ENCODE measurements at regions not wholly inside any gene's neighbourhood (a gene's known extent, or its start where the extent isn't known, plus 50 kb on each side); places are given as distances from the start of the nearest gene placed in this dataset.

DNA sequence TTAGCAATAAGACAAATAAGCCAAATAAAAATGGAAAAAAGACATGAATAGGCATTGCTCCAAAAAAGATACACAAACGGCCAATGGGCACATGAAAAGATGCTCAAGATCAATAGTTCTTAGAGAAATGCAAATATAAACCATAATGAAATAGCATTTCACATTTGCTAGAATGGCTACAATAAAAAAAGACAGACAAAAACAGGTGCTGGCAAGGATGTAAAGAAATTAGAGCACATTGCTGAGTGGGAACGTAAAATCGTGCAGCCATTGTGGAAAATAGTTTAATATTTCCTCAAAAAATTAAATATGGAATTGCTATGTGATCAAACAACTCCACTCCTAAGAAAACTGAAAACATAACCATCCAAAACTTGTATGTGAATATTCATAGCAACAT is 160.0 kb upstream of the SPATS2L start:
- no peak for DNase-seq

GRCh38 chr2:200147371-200147770 is 159.1 kb upstream of the SPATS2L start:
- DNase-seq: no peak

GRCh38 chr2:200148366-200148765 is 158.1 kb upstream of the SPATS2L start:
- DNase-seq: no peak

DNA sequence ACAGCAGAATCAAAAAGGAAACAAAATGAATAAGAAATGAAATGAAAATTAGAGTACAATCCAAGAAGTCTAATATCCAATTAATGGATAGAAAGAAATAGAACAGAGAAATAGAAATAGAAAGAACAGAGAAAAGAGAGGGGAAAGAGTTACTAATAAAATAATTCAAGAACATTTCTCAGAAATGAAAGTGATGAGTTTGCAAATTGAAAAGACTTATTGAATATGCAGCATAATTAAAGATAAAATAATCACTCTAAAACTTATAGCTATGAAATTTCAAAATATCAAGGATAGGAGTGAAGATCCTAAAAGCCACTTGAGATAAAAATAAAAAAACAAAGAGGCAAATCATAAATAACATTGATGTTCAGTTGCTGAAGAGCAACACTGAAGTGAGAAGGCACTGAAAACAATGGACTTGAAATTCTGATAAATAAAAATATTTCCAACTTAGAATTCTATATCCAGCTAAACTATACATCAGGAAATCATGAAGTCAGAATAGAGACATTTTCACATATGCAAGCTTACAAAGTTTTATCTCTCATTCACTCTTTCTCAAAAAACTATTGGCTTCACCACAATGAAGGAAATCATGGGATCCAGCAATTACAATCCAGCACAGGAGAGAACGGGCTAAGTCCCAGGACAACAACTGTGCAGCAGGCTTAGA is 155.9 kb upstream of the SPATS2L start:
- no peak for DNase-seq

GRCh38 chr2:200155652-200156051 is 150.8 kb upstream of the SPATS2L start:
- DNase-seq: no peak

DNA sequence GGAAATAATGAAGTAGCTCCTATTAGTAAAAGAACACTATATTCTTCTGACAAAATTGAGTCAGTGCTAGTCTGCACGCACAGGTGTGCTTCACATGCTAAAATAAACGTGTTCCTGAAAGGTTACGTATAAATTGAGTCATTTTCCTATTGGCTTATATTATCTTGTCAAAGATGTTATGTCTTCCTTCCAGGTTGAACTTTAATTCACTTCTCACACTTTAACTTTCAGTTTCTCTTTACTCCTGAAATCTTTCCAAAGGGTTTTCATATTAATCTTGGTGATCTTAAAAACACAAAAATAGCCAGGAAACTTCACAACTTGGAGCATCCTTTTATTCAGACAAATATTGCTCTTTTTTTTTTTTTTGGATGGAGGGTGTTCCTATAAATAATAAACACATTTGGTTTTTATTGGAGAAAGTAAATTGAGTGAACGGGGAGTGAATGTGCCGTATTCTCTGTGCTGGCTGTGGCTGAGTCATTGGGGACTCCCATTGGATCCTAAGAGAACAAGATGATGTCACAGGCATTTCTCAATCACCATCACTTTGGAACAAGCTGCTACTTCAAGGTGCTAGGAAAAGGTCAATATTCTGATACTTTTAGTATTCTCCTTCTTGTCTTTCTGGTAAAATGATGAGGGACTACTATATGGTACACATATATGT is 150.2 kb upstream of the SPATS2L start:
- DNase-seq: no peak

GRCh38 chr2:200158647-200159356 is 147.7 kb upstream of the SPATS2L start:
- DNase-seq: no peak

- DNase-seq: no peak
Measured at GRCh38 chr2:200159357-200159707, 147.2 kb upstream of the SPATS2L start.

DNA sequence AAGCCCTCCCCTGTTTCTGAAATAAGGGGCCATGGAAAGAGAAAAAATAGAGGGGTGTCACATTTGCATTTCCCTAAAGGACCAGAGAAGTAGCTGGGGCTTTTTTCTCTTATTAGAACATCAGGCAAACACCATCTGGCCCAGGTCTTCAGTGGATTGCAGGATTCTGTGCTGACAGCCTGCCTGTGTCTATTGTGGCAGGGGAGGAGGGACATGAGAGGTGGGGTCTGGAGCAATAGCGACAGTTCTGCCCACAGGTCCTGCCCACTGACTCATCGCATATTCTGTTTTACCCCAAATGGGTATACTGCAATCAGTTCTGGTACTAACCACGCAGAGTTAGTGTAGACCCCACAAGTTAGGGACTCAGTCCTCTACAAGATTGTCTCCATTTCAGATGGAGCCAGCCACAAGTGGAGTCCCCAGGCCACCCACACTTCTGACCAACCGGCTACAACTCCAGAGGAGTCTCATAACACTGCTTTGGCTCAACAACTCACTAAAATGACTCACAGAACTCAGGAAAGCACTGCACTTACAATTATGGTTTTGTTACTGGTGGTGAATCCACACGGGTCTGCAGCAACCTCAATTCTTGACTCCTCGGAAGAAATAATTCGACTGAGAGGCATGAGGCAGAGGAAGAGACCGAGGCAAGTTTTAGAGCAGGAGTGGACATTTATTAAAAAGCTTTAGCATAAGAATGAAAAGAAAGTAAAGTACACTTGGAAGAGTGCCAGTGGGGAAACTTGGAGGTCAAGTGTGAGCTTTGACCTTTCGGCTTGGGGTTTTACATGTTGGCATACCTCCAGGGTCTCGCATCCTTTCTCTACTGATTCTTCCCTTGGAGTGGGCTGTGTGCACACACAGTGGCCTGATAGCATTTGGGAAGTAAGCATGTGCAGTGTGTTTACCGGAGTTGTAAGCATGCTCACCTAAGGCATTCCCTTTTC is 146.4 kb upstream of the SPATS2L start:
- no peak for DNase-seq

DNA sequence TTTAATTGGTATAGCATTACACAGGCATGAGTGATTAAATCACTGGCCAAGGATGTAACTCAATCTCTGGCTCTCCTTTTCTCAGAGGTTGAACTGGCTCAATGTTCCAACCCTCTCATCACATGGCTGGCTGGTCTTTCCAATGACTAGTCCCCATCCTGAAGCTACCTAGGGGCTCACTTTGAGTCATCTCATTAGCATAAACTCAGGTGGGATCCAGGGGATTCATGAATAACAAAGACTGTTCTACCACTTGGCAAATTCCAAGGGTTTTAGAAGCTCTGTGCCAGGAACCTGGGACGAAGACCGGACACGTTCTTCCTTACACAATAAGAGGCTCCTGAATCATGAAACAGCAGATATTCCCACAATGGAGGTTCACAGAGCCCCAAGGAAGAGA is 145.0 kb upstream of the SPATS2L start:
- no peak for DNase-seq

- DNase-seq: no peak
Measured at GRCh38 chr2:200165687-200166086, 140.8 kb upstream of the SPATS2L start.

DNA sequence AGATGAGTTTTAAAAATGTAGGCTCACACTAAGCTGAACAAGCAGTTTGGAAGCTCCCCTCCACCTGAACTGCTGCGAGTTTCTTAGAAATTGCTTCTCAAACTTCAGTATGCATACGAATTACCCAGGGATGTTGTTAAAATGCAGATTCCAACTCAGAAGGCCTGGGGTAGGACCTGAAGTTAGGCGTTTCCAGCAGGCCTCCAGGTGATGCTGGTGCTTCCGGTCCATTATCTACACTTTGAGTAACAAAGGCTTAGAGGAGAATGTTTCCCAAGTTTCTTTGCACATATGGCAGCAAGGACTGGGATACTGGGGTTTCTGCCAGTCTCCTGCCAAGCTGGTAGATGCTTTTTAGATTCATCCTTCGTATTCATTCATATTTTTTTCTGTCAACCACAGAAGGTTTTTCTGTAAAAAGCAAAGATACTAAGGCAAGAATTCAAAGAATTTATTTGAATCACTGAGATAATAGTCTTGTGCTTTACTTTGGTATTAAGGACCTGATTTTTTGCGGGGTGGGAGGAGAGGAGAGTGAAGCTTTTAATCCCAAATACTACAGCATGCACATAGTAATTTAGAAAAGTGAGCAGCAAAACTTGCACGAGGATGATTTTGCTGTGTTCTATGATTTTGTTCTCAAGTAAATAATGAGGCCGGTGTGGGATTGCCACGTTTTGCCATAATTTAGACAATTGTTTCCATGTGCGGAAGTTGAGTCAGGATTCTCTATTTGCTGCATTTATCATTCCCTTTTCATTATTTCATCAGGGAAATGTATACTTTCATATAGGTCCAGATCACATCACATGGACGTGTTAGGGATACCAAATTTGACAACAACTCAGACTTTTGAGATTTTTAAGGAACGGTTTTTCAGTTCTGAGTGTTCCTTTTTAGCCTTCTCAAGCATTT is 137.6 kb upstream of the SPATS2L start:
- no peak for DNase-seq

DNA sequence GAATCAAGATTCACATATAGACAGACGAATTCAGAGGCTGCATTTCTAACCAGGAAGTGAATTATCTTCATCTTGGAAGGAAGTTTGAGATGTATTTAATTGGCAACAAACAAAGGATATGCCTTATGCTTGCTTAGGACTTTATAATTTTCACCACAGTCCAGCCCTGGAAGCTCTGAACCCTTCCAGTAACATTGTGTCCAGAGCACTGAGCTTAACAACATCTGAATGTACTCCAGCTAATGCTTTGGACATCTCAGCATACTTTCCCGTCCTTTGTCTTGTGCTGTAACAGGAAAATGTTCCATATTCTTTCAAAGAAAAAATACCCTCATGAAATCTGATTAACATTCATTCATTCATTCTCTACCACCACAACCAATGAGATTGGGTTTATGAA is 136.3 kb upstream of the SPATS2L start:
- DNase-seq: no peak

DNA sequence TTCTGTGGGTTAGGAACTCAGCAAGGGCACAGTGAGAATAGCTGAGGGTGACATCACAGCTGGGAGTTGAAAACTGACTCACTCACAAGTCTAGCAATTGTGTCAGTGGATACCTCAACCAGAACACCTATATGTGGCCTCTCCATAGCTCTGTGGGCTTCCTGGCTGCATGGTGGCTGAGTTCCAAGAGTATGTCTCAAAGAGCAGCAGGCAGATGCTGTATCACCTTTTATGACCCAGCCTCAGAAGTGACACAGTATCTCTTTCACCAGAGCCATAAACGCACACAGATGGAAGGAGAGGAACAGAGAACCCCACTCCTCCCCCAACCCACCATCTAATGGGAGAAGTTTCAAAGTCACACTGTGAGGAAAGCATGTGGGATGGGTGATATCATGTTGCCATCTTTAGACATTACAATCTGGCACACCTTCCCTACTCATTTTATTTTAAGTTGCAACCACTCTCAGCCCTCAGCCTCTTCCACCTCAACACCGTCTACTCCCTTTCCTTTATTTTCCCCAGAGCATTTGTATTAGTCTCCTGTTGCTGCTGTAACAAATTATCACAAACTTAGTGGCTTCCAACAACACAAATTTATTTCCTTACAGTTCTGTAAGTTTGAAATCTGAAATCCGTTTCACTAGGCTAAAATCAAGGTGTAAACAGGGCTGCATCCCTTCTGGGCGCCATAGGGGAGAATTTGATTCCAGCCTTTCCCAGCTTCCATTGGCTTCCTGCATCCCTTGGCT is 134.6 kb upstream of the SPATS2L start:
- no peak for DNase-seq

DNA sequence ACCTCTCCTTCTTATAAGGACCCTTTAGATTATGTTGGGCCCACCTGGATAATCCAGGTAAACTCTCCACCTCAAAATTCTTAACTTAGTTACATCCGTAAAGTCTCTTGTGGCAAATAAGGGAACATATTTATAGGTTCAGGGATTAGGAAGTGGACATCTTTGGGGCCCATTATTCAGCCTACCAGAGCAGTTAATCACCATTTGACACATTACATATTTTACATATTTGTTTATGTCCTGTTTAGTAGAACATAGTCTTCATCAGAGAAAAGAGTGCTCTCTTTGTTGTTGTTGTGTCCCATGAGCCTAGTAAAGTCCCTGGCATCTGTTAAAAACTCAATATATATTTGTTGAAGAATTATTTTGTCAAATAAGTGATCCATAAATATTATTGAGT is 134.0 kb upstream of the SPATS2L start:
- DNase-seq: no peak

DNA sequence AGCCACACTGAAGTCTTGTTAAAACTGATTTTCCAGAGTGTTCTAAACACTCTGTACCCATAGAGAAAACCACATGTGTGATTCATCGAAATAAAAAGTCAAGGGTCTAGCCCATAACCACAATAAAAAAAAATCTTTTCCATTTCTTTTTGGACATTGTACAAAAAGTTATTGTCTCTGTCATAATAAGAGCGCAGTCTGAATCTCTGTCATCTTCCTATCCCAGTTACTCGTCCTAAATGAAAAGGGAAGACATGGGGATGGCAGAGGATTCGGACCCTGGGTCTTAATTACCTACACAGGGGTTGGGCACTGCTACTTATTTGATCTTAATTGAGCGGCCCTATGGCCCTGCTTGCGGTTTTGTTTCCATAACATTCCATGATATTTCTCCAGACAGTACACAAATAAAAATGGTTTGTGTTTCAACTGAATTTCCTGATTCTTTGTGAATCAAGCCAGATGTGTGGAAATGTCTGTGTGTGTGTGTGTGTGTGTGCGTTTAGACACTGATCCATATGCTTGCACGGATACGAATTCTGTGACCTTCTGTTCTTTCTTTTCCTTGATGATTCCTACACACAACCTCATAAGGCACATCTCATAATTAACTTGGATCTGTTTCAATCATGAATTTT is 133.4 kb upstream of the SPATS2L start:
- no peak for DNase-seq

GRCh38 chr2:200173691-200174090 is 132.8 kb upstream of the SPATS2L start:
- no peak for DNase-seq

DNA sequence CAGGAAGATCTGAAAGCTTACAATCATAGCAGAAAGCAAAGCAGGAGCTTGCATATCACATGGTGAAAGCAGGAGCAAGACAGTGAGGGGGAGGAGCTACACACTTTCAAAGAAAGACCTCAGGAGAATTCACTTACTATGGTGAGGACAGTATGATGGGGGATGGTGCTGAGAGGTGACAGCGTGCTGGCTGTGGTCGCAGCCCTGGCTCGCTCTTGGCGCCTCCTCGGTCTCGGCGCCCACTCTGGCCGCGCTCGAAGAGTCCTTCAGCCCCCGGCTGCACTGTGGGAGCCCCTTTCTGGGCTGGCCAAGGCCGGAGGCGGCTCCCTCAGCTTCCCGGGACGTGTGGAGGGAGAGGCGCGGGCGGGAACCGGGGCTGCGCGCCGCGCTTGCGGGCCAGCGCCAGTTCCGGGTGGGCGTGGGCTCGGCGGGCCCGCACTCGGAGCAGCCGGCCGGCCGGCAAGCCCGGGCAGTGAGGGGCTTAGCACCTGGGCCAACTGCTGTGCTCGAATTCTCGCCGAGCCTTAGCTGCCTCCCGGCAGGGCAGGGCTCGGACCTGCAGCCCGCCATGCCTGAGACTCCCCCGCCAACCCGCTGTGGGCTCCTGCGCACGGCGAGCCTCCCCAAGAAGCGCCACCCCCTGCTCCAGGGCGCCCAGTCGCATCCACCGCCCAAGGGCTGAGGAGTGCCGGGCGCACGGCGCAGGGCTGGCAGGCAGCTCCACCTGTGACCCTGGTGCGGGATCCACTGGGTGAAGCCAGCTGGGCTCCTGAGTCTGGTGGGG is 131.9 kb upstream of the SPATS2L start:
- DNase-seq: no peak

DNA sequence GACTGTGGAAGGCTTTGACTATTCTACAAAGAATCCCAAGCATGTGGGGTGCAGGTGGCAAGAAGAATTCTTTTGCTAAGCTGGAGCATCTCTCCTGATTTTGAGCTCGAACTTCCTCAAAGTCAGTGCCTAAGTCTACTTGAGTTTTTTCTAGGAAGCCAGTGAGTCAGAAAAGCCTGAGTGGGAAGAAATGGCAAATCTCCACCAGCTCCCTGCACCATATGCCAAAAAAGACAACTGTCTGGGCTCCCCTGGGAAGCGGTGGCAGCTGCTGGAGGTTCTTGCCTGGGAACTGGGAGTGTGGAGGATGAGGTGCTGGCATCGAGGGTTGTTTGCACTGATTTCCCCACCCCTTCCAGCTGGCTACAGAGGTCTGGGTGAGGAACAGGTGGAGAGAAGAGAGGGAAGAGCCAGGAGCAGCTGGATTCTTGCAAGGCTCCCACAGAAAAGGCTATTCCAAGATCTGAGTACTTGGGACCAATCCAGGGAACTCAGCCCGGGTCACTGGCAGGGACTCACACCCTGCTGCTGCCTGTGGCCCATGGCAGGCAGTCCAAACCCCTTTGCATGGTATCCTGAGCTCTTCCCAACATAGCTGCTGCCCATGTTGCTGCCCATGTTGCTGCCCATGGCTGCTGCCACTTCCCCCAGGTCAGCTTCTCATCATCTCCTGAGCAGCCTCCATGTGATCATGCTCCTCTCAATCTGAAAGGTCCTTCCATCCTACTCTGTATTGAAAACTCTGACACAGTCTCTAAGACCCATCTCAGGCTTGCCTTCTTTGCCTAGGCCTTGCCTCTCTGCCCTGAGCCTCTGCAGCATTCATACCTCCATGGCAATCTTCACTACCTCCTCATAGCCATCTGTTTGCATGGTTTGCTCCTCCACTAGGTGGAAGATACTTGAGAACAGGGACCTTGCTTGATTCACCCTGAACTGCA is 128.3 kb upstream of the SPATS2L start:
- DNase-seq: no peak

Data from 8988T (cell line).